Upper lobe of right lung (tissue), 1 donor: ENCODE measurements at regions not wholly inside any gene's neighbourhood (a gene's known extent, or its start where the extent isn't known, plus 50 kb on each side); places are given as distances from the start of the nearest gene placed in this dataset.

Experiments
- ATAC-seq: fragments of 200-7000 bp; cut with Tn5 transposase; one replicate; pipeline ENCODE4 v1.9.1; 2020; ENCODE audit warnings: mild to moderate bottlenecking, moderate library complexity
- DNase-seq: peaks from one replicate; pipeline ENCODE4 v3.0.0-alpha.2; 2020
- H3K27ac ChIP-seq: fragments of 200-600 bp; one replicate; pipeline ENCODE4 v1.8.0; 2022
- H3K27me3 ChIP-seq: fragments of 200-600 bp; one replicate; pipeline ENCODE4 v1.8.0; 2022; ENCODE audit warnings: mild to moderate bottlenecking
- H3K36me3 ChIP-seq: fragments of 200-600 bp; one replicate; pipeline ENCODE4 v1.8.0; 2022
- H3K4me1 ChIP-seq: fragments of 200-600 bp; one replicate; pipeline ENCODE4 v1.8.0; 2022
- H3K4me3 ChIP-seq: fragments of 200-600 bp; one replicate; pipeline ENCODE4 v1.8.0; 2022; ENCODE audit warnings: mild to moderate bottlenecking
- H3K9me3 ChIP-seq: fragments of 200-600 bp; one replicate; pipeline ENCODE4 v1.8.0; 2022
- CTCF ChIP-seq: fragments of 200-600 bp; IDR thresholded peaks from one replicate; pipeline ENCODE4 v1.8.0; 2022; ENCODE audit warnings: antibody characterized with exemption
- intact Hi-C: fragments of 100-400 bp; cut with DNase I; formaldehyde crosslinking; loops from one replicate; pipeline ENCODE4 v1.11.0; 2022
- donor health status: DM: no; HTN: yes; CAD: no; lungs with severe emphysema.

DNA sequence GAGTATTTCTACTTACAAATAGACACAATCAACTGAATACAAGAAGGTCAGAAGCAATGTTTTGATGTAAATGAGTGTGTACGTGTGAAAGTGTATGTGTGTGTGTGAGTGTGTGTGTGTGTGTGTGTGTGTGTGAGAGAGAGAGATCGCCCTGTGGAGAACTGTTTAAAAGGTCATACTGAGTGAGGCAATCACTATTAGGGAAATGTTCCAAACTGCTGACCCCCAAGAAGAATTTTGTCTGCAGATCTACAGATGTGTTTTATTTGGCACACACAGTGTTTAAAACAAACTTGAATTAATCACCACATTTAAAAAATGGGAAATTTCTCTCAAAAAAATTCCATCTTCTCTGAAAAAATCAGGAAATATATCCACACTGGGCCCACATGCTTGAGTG lies 1069.1 kb downstream of the SLC6A15 start:
- TF ChIP-seq CTCF: no peak
- no peak for DNase-seq
- intact Hi-C loops: no loop called here

GRCh38 chr12:83841620-83842019 lies 1071.0 kb downstream of the SLC6A15 start:
- no peak for ATAC-seq

More for the DNA sequence above, 1069.1 kb downstream of the SLC6A15 start:
- ATAC-seq: no peak
- Histone ChIP-seq H3K27ac (no peak overlapping the region), H3K4me3 (no peak overlapping the region), H3K27me3 (no peaks in the 10 kb centered on the region), H3K36me3 (no peaks in the 10 kb centered on the region), H3K9me3 (no peaks in the 10 kb centered on the region), H3K4me1 (no peaks in the 10 kb centered on the region)

DNA sequence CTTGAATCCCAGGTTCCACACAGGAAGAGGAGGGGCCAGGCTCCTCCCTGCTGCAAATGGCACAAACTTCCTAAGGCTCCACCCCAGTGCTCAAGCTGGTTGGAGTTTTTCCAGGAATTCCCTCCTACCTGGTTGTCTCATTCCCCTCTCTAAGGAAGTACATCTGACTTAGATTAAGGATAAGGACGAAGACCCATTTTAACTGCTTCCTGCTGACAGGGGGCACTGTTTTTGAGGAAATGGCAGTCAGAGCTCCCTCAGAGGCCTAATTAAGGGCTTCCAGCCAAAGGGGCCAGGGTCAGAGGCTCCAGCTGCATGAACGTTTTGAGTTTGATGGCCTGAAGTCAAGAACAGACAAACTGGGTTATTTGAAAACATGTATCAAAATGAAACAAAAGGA lies 1084.7 kb downstream of the SLC6A15 start:
- intact Hi-C loops: no loop called here
- no peaks in the 10 kb centered on the region for H3K4me1 ChIP-seq
- no peak for TF ChIP-seq CTCF
- no peaks in the 10 kb centered on the region for H3K36me3 ChIP-seq
- H3K9me3 ChIP-seq: no peaks in the 10 kb centered on the region
- no peak for ATAC-seq
- no peaks in the 10 kb centered on the region for H3K27me3 ChIP-seq
- no peak overlapping the region for H3K4me3 ChIP-seq
- H3K27ac ChIP-seq: no peak overlapping the region
- DNase-seq: no peak

More at GRCh38 chr12:83841620-83842019, 1071.0 kb downstream of the SLC6A15 start:
- no peaks in the 10 kb centered on the region for H3K36me3 ChIP-seq
- H3K4me3 ChIP-seq: no peak overlapping the region
- H3K27ac ChIP-seq: no peak overlapping the region
- no peaks in the 10 kb centered on the region for H3K4me1 ChIP-seq
- no peak for TF ChIP-seq CTCF
- intact Hi-C loops: no loop called here
- H3K9me3 ChIP-seq: no peaks in the 10 kb centered on the region
- H3K27me3 ChIP-seq: no peaks in the 10 kb centered on the region
- DNase-seq: no peak

DNA sequence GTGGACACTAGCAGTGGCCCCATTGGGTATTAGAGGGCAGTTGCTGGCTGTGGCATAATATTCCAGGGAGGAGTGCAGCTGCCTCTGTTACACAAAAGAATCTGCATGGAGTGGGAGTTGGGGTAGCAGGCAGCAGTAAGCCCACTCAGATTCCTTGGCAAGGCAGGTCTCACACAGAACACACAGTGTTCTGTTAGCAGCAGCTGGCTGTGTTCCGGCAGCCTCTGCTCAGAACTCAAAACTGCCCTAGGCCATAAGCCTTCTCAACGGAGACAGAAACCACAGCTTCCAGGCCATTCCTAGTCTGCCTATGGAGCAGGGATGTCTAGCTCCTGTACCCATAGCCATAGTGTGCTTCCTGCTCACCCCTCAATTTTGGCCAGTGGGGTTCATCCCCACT lies 1085.4 kb downstream of the SLC6A15 start:
- ATAC-seq (peak; percentile 27), DNase-seq (no peak)
- no peak overlapping the region for H3K4me3 ChIP-seq

DNA sequence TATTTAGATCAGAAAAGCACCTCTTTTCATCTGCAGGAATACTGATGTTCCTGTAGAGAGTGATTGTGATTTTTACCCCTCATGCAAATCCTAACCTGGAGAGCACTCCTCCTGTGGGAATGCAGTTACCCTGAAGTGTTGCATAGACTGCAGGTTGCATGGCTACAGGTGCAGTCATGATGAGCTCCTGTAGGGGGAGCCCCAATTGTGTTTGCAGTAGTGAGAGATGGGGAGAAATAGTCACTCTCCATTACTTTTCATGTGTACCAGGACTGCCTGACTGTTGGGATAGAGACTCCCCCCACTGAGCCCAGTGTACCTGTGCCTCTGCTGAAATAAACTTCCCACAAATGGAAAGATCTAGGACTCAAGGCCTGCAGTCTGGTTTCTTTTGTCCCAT lies 1086.5 kb downstream of the SLC6A15 start:
- peak; percentile 51 for TF ChIP-seq CTCF
- H3K27ac ChIP-seq: no peak overlapping the region
- no peaks in the 10 kb centered on the region for H3K4me1 ChIP-seq
- peak; percentile 77 for ATAC-seq
- intact Hi-C loops: no loop called here
- no peak overlapping the region for H3K4me3 ChIP-seq
- no peaks in the 10 kb centered on the region for H3K36me3 ChIP-seq
- H3K9me3 ChIP-seq: no peaks in the 10 kb centered on the region
- no peak for DNase-seq
- no peaks in the 10 kb centered on the region for H3K27me3 ChIP-seq

More for the DNA sequence above, 1085.4 kb downstream of the SLC6A15 start:
- H3K4me1 ChIP-seq: no peaks in the 10 kb centered on the region
- H3K27ac ChIP-seq: no peak overlapping the region
- no peak for TF ChIP-seq CTCF
- H3K27me3 ChIP-seq: no peaks in the 10 kb centered on the region
- no peaks in the 10 kb centered on the region for H3K9me3 ChIP-seq
- H3K36me3 ChIP-seq: no peaks in the 10 kb centered on the region
- intact Hi-C loops: no loop called here

DNA sequence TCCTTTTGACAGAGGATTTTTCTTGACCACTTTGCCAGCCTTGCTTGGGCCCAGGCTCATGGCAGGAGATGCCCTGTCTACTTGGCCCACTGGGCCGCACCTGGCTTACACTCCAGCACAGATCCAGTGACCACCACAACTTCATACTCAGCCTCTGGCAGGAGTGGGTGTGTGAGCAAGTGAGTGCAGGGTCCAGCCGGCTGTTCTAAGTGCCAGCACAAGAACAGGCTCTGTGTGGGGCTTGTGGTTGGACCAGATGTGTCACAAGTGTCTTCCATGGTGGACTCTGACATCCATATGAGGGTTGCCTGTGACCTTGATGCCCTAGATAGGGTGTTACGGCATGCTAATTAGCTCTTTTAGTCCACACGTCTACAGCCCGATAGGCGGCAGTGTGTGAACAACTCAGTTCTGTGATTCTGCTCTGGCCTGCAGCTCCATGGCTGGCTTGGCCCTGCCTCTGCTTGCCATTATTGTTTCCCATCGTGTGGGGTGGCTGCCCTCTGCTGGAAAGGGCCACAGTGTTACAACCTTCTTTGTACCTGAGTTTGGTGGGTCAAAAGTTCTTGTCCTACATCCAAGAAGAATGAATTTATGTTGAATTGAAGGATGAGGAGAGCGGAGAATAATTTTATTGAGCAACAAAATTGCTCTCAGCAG lies 1089.1 kb downstream of the SLC6A15 start:
- DNase-seq (no peak), ATAC-seq (peak; percentile 54)
- no peak overlapping the region for H3K27ac ChIP-seq
- no peaks in the 10 kb centered on the region for H3K27me3 ChIP-seq
- intact Hi-C loops: no loop called here
- peak; percentile 11 for TF ChIP-seq CTCF
- no peak overlapping the region for H3K4me3 ChIP-seq
- no peaks in the 10 kb centered on the region for H3K36me3 ChIP-seq
- no peaks in the 10 kb centered on the region for H3K9me3 ChIP-seq
- H3K4me1 ChIP-seq: no peaks in the 10 kb centered on the region
